ENCODE measurements at regions not wholly inside any gene's neighbourhood (a gene's known extent, or its start where the extent isn't known, plus 50 kb on each side); places are given as distances from the start of the nearest gene placed in this dataset.

- no peak for TF ChIP-seq POLR2A (IDR thresholded peaks at IDR 0.05; ENCODE audit: low read depth, low read length)
- TF ChIP-seq CTCF (conservative IDR thresholded peaks at IDR 0.05; ENCODE audit: low read depth, low read length) = no peak
- TF ChIP-seq SMC3 (IDR thresholded peaks at IDR 0.05; ENCODE audit: low read depth, low read length) = no peak
- TF ChIP-seq MAFK (IDR thresholded peaks at IDR 0.05; ENCODE audit: low read depth, low read length) = no peak
- TF ChIP-seq RAD21 (IDR thresholded peaks at IDR 0.05; ENCODE audit: low read length) = no peak
- no peak for TF ChIP-seq MXI1 (IDR thresholded peaks at IDR 0.05; ENCODE audit: borderline replicate concordance, low read depth, low read length)
- no peak for TF ChIP-seq FOS (IDR thresholded peaks at IDR 0.05; ENCODE audit: low read depth, low read length)
- no peak for TF ChIP-seq RFX5 (IDR thresholded peaks at IDR 0.05; ENCODE audit: low read depth, low read length)
- TF ChIP-seq CEBPB (IDR thresholded peaks at IDR 0.05; ENCODE audit: low read depth, low read length) = no peak
- no peak for TF ChIP-seq RCOR1 (IDR thresholded peaks at IDR 0.05; ENCODE audit: insufficient replicate concordance, low read length)
- no peak for TF ChIP-seq BHLHE40 (IDR thresholded peaks at IDR 0.05; ENCODE audit: low read depth, low read length)
- TF ChIP-seq MAZ (IDR thresholded peaks at IDR 0.05; ENCODE audit: borderline replicate concordance, low read depth, low read length) = no peak
- no peak for TF ChIP-seq CHD1 (IDR thresholded peaks at IDR 0.05; ENCODE audit: low read depth, low read length)
- TF ChIP-seq USF2 (IDR thresholded peaks at IDR 0.05; ENCODE audit: low read depth, low read length) = no peak
Measured at GRCh38 chrX:67105758-67106116, 438.1 kb upstream of the AR start.
